CD1c-positive myeloid dendritic cell (primary cell): ENCODE measurements at regions not wholly inside any gene's neighbourhood (a gene's known extent, or its start where the extent isn't known, plus 50 kb on each side); places are given as distances from the start of the nearest gene placed in this dataset.

Experiments used
- DNase-seq: peaks from one replicate; pipeline ENCODE4 v3.0.0-alpha.2; 2016; ENCODE audit errors: extremely low spot score

GRCh38 chr1:82836213-82836972, 1035.7 kb downstream of the ADGRL2 start:
- DNase-seq = no peak

- DNase-seq = no peak
These were observed 1030.1 kb downstream of the ADGRL2 start for GRCh38 chr1:82830690-82831380.

- DNase-seq = no peak
These were observed 1028.8 kb downstream of the ADGRL2 start for GRCh38 chr1:82829527-82829926.

- no peak for DNase-seq
These were observed 1023.1 kb downstream of the ADGRL2 start for GRCh38 chr1:82823876-82824275.

DNA sequence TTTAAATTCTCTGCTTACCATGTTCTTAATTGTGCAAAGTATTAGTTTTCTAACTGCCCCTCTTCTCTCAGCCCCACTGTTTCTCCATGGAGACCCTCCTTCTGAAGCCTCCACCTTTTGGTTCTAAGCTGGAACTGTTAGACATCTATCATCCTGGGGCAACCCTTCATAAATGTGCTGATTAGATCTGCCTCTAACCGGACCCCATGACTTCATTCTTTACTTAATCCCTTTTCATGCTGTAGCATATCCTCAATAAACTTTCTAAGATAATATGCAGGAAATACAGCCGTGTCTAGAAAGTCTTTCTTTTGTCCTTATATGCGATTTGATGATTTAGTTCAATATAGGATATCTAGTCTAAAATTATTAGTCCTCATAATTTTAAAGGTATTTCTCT, 1020.1 kb downstream of the ADGRL2 start:
- DNase-seq = no peak

DNA sequence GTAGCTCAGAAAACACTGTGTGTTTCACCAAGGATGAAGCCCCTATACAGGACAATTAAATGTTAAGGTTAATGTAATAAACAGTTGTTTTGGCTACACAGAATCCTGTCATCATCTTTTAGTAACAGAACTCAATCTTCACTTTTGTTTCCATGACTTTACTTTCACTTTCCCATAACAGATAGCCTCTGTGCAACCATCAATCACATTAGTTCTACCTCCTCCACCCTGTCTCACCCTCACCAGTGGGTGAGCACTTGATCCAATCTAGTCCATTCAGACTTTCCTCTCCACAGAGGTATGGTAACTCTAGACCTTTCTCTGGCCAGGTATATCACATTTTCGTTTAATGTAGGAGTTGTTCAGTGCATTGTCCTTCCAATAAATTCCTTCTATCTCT, 1018.5 kb downstream of the ADGRL2 start:
- no peak for DNase-seq

GRCh38 chr1:82818586-82818985, 1017.9 kb downstream of the ADGRL2 start:
- DNase-seq = no peak

DNA sequence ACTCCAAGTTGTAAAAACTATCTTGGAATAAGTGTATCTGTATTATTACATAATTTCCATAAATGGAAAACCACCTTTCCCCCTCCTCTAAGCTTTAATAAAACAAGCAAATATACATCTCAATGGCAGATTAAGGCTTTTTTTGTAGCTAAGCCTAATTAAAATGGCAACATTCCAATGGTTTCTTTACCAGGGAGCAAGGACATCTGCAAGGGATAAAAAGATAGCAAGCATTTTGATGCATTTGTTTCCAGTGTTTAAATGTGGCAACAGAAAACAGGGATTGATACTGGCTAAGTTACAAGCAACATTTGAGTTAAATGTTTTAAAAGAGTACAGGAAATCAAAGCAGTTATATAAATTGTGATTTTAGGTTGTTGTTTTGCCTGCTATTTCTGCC, 1012.7 kb downstream of the ADGRL2 start:
- no peak for DNase-seq

DNA sequence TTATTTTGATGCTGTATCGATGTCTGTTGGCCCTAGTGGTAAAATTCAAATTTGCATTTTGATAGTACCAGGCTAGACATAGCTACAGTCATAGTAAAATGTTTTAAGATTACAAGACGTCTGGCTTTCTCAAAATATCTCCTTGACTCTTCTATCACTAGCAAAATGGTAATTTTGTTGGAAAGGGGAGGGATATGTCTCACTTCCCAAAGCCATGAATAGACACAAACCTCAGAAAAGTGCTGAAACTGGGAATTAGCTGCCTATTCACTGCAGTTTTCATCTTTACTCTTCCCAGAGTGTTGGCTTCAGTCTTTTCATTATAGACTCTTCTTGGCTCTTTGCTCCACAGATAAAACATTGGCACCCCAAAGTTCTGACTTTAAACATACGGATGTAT, 1009.9 kb downstream of the ADGRL2 start:
- no peak for DNase-seq

- DNase-seq = no peak
These were observed 1006.8 kb downstream of the ADGRL2 start for GRCh38 chr1:82807563-82807962.

GRCh38 chr1:82806133-82806532, 1005.4 kb downstream of the ADGRL2 start:
- DNase-seq = no peak

GRCh38 chr1:82801176-82801575, 1000.4 kb downstream of the ADGRL2 start:
- no peak for DNase-seq

DNA sequence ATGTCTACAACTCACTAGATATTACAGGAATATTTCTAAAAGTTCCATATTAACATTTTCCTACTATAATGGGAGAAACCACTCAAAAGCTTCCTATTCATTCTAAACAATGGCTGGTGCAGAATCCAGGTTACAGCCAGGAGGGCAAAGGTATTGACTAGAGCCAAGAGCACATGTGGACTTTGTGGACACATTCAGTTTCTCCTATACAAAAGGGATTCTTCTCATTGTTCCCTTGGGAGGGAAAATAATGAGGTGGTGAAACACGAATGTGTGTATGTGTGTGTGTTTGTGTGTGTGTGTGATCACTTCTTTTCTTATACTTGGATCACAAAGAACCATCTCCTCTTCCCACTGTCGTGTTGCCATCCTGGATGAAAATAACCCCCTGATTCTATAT, 1000.0 kb downstream of the ADGRL2 start:
- DNase-seq = no peak

DNA sequence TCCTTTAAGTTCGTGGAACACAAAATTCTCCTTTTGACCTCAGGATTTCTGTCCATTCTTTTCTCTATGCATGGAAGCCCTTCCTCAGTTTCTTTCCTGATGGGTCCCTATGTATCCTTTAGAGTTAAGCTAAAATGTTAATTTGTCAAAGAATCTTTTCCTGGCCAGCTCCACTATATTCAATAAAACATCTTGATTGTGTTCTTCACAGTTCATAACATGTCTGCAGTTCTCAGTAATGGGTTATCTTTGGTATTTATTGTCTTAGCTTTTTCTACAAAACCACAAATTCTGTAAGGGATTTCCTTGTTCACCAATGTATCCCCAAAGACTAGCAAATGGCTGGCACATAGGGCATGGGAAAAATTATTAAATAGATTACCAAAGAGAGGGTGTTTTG, 998.5 kb downstream of the ADGRL2 start:
- DNase-seq = no peak

DNA sequence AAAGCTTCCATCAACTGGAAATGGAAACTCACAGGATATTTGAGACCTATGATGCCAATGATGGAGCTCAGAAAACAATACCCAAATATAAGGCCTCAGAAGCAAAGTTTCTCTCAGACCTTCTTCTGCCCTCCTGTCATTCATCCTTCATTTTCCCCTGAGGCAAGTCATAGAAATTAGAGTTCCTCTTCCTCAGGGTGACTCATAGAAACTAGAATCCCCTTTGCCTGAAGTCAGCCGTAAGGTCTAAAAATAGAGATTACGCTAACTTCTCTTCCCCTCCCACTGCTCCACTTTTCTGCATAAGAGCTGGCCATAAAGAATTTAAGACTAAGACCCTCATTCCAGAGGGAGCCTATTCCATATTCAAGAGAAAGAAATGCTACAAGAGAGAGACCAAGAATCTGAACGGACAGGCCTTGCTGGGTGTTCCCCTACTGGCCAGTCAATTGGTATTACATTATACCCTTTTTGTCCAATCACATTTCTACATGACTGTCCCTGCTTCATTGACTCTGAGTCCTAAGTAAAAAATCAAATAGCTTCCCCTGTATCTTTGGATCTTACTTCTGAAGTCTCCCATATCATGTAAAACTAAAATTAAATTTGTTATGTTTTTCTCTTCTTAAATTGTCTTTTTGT, 994.9 kb downstream of the ADGRL2 start:
- DNase-seq = peak; percentile 26

GRCh38 chr1:82792151-82792550, 991.4 kb downstream of the ADGRL2 start:
- no peak for DNase-seq

DNA sequence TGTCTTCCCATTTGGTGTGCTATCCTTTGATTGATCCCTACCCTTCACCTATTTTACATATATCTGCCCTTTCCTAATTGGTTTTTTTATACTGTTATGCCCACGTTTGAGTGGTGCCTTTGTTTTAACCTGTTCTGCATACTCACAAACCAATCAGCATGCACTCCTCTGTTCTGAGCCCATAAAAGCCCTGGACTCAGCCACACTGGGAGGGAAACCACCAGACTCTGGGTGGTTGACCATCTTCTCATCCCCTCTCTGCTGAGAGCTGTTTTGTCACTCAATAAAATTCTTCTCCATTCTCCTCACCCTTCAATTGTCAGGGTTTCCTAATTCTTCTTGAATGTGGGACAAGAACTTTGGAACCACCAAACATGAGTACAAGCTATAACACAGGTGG, 989.8 kb downstream of the ADGRL2 start:
- no peak for DNase-seq

GRCh38 chr1:82788660-82789059, 987.9 kb downstream of the ADGRL2 start:
- no peak for DNase-seq

- no peak for DNase-seq
These were observed 987.3 kb downstream of the ADGRL2 start for GRCh38 chr1:82788038-82788437.

GRCh38 chr1:82786883-82787282, 986.1 kb downstream of the ADGRL2 start:
- DNase-seq = no peak

DNA sequence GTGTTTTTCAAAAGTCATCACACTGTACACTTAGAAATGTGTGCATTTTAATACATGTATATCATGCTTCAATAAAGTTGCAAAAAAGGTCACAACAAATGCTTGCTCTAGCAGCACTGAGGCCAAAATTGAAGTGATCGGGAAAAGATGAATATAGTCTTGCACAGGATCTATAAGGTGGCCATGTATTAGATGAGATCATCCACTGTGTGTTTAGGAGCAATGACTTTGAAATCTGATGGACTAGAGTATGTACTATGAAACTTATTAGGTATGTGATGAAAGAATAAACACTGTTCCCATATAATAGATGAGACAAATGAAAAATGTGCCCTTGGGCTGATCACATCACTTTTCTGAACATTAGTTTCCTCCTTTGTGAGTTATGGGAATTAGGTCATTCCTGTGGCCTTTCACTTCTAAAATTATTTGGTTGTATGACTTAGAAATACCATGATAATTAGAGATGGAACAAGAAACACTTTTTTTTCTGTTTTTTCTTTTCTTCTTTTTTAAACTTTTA, 984.6 kb downstream of the ADGRL2 start:
- no peak for DNase-seq

DNA sequence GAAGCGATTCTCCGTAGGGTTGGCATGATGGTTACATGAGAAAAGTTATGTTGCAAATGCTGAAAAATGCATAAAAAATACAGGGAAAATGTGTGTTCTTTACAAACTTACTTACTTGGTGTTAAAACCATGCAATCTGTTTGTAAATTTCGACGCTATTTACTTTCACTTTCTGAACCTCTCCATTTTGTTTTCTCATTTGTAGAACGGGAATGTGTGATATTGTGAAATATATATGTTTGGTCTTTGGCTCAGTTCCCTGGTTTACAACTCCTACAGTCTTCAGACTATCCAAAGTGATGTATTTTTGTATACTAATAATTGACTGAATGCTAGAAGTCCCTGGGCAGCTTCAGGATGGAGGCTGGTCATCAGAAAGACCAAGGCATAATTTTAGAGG, 982.3 kb downstream of the ADGRL2 start:
- DNase-seq = no peak

GRCh38 chr1:82782599-82782998, 981.9 kb downstream of the ADGRL2 start:
- no peak for DNase-seq
